RWPE2 (cell line): ENCODE measurements at regions not wholly inside any gene's neighbourhood (a gene's known extent, or its start where the extent isn't known, plus 50 kb on each side); places are given as distances from the start of the nearest gene placed in this dataset.

Experiments
- ATAC-seq: fragments of 200-7000 bp; cut with Tn5 transposase; 3 replicates; pipeline ENCODE4 v1.9.1; 2021; ENCODE audit warnings: low read depth
- DNase-seq: peaks from one replicate; pipeline ENCODE4 v3.0.0-alpha.2; 2020; ENCODE audit warnings: low spot score
- H3K27ac ChIP-seq: fragments of 450-650 bp; 2 replicates; pipeline ENCODE4 v1.5.1; 2017; ENCODE audit warnings: mild to moderate bottlenecking; ENCODE audit not compliant: poor library complexity, severe bottlenecking
- H3K27me3 ChIP-seq: fragments of 250-450 bp; sonication (Bioruptor Pico); 2 replicates; pipeline ENCODE4 v1.5.1; 2021; ENCODE audit warnings: mild to moderate bottlenecking, moderate library complexity; ENCODE audit not compliant: insufficient read depth, poor library complexity, severe bottlenecking
- H3K36me3 ChIP-seq: fragments of 250-450 bp; sonication (Bioruptor Pico); 2 replicates; pipeline ENCODE4 v1.5.1; 2020; ENCODE audit warnings: low read depth, mild to moderate bottlenecking, moderate library complexity
- H3K4me1 ChIP-seq: fragments of 250-450 bp; sonication (Bioruptor Pico); 2 replicates; pipeline ENCODE4 v1.5.1; 2021; ENCODE audit warnings: mild to moderate bottlenecking, moderate library complexity; ENCODE audit not compliant: insufficient read depth, poor library complexity, severe bottlenecking
- H3K4me3 ChIP-seq: fragments of 250-450 bp; sonication (Bioruptor Pico); 2 replicates; pipeline ENCODE4 v1.5.1; 2021; ENCODE audit warnings: mild to moderate bottlenecking, moderate library complexity; ENCODE audit not compliant: severe bottlenecking
- H3K9me3 ChIP-seq: fragments of 250-450 bp; sonication (Bioruptor Pico); 2 replicates; pipeline ENCODE4 v1.5.1; 2021; ENCODE audit warnings: mild to moderate bottlenecking, moderate library complexity; ENCODE audit not compliant: severe bottlenecking
- TF ChIP-seq, protein P1 (sequence below): fragments of 450-650 bp; IDR thresholded peaks from one replicate; pipeline ENCODE4 v1.5.1; 2017; ENCODE audit warnings: mild to moderate bottlenecking, moderate library complexity; ENCODE audit not compliant: poor library complexity, severe bottlenecking

DNA sequence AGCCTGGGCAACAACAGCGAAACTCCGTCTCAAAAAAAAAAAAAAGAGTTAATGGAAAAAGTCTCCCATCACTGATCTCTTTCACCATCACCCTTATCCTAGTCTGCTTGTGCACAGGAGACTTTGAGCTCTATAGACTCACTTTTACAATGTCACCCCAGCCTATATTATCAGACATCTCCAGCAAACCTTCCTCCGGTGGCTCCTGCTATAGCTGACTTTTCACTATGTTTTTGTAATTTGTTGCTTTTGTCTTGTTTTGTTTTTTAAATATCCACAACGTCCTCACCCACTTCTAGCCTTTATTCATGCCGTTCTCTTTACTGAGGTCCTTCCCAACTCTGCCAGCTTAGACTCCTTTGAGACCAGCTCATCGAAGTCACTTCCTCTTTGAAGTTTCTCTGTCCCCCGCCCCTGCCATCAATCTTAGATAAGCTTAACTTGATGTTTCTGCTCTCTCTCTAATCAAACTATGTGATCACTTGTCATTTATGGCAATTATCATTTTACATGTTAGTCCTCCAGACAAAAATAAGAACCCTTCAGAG lies 82.7 kb upstream of the CHD2 start:
- Histone ChIP-seq H3K4me3 (no peak overlapping the region), H3K4me1 (peaks cover 42% of the 10 kb centered on the region), H3K27me3 (no peaks in the 10 kb centered on the region), H3K27ac (peak overlapping the region; percentile 89), H3K9me3 (no peaks in the 10 kb centered on the region), H3K36me3 (no peaks in the 10 kb centered on the region)
- ATAC-seq (no peak), DNase-seq (peak; percentile 25)
- TF ChIP-seq, protein P1, sequence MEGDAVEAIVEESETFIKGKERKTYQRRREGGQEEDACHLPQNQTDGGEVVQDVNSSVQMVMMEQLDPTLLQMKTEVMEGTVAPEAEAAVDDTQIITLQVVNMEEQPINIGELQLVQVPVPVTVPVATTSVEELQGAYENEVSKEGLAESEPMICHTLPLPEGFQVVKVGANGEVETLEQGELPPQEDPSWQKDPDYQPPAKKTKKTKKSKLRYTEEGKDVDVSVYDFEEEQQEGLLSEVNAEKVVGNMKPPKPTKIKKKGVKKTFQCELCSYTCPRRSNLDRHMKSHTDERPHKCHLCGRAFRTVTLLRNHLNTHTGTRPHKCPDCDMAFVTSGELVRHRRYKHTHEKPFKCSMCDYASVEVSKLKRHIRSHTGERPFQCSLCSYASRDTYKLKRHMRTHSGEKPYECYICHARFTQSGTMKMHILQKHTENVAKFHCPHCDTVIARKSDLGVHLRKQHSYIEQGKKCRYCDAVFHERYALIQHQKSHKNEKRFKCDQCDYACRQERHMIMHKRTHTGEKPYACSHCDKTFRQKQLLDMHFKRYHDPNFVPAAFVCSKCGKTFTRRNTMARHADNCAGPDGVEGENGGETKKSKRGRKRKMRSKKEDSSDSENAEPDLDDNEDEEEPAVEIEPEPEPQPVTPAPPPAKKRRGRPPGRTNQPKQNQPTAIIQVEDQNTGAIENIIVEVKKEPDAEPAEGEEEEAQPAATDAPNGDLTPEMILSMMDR, result no peak

DNA sequence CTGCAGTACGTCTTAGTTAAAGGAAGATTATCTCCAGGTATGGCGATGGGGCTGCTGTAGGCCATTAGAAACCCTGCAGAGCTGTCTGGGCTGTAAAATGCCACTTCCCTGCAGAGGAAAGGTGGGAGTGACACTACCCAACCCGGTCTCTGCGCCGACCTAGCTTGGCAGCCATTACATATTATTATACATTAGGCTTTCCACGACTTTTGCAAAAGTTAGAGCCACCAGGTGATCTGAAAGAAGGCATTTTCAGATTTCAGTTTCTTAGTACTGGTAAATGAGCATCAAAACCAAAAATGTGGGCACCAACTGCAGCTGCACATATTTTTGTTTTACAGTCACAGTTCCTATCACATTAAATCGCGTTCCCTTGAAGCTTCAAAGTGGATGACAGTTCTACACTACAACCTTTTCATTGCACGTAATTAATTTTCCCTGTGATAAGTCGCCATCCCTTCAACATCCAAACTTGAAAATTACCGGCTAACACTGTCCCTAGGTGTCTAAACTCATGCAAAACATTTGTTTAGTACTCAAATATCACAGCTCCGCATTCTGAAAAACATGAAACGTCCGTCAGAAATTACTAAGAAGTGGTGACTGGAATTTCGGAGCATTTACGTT lies 81.4 kb upstream of the CHD2 start:
- no peaks in the 10 kb centered on the region for H3K9me3 ChIP-seq
- H3K27me3 ChIP-seq, result no peaks in the 10 kb centered on the region
- DNase-seq (peak; percentile 56), ATAC-seq (peak; percentile 36)
- H3K4me3 ChIP-seq, result peak overlapping the region; percentile 21
- peak overlapping the region; percentile 89 for H3K27ac ChIP-seq
- TF ChIP-seq, protein P1, result no peak
- H3K4me1 ChIP-seq, result peaks cover 42% of the 10 kb centered on the region
- H3K36me3 ChIP-seq, result no peaks in the 10 kb centered on the region

DNA sequence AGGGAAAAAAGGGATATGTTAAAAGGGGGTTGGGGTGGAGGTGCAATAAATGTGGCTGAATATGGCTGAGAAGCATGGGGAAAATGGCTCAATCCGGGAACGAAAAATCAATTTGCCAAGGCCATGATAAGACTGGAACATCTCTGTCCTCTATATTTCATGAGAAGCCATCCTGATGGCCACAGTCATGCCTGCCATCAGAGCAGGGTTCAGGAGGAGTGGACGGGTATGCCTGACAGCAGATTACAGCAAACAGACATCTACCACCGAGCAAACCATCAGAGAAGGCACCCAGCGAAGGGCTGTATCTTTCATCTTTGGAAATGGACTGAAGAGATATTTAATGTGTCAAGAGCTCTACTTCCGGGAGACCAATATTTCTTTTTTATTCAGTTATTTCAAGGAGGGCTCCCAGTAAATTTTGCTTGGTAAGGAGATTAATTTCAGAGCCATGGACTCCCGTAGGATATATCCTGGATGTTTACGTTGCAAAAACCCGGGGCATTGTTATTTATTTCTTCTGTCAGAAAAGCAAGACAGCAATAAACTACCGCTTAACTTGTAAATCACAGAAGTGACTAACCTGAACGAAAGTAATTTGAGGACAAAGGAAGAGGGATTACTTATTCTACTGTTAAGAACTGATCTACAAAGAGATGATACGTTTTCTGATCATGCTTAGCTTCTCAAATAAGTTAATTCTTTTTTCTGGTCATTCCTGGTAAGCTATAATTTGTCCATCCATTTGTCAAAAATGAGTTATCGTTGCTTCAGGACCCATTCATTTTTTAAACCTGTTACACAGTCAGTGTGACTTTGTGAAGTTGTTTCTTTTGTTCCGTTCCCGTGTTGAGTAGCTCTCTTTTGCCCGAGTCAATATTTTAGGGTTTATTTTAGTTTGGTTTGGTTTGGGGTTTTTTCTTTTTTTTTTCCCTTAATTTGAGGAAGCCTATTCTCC lies 80.6 kb upstream of the CHD2 start:
- Histone ChIP-seq H3K27ac (peak overlapping the region; percentile 89), H3K4me1 (peaks cover 42% of the 10 kb centered on the region), H3K27me3 (no peaks in the 10 kb centered on the region), H3K9me3 (no peaks in the 10 kb centered on the region), H3K4me3 (peak overlapping the region; percentile 21), H3K36me3 (no peaks in the 10 kb centered on the region)
- TF ChIP-seq, protein P1, result no peak
- ATAC-seq (peak; percentile 26), DNase-seq (no peak)

DNA sequence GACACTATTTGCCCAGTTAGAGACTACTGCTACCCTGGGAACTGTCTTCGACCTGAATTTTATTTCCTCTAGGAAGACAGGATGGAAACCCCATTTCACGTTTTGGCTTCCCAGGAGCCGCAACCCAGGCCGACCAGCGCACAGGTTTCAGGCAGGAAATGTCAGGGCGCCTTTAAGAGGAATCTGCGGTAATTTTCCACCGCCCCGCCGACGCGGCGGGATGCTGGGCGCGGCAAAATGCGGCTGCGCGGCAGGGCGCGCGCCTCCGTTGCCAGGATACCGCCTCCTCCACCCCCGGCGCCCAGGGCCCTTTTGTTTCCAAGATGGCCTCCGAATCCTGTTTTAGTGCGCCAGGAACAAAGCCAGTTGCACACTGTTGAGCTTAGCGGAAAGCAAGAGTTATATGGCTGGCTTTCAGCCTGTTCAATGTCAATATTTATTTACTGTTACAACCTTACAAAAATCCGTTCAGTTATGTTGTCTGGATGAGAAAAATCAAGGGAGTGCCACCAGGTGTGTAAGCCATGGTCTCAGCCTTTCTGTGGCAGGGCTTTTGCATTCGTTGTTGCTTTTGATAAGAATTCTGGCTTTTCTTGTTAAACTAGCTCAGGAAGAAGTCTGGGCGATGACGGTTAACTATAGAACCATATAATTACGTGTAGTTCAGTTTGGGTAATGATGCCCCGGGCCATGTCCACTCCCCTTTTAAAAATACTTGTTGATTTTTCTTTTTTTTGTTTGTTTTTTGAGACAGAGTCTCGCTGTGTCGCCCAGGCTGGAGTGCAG lies 79.7 kb upstream of the CHD2 start:
- Histone ChIP-seq H3K4me1 (peaks cover 42% of the 10 kb centered on the region), H3K27ac (peak overlapping the region; percentile 89), H3K27me3 (no peaks in the 10 kb centered on the region), H3K9me3 (no peaks in the 10 kb centered on the region), H3K4me3 (peak overlapping the region; percentile 21), H3K36me3 (no peaks in the 10 kb centered on the region)
- DNase-seq (peak; percentile 95), ATAC-seq (peak; percentile 80)
- TF ChIP-seq, protein P1, result no peak
